ENCODE measurements at regions not wholly inside any gene's neighbourhood (a gene's known extent, or its start where the extent isn't known, plus 50 kb on each side); places are given as distances from the start of the nearest gene placed in this dataset.

- H3K4me1 ChIP-seq (ENCODE audit: control insufficient read depth, extremely low read depth, insufficient read depth, low read length): no peaks in the 10 kb centered on the region
- peaks cover 3% of the 10 kb centered on the region for H3K27me3 ChIP-seq (ENCODE audit: control insufficient read depth, insufficient read depth, low read length)
- H3K9me3 ChIP-seq (ENCODE audit: control insufficient read depth, insufficient read depth, low read depth, low read length): no peaks in the 10 kb centered on the region
- H4K20me1 ChIP-seq (ENCODE audit: control insufficient read depth, extremely low read depth, insufficient read depth, low read length): no peaks in the 10 kb centered on the region
- no peaks in the 10 kb centered on the region for H3K36me3 ChIP-seq (ENCODE audit: control insufficient read depth, insufficient read depth, low read length)
- H3K79me2 ChIP-seq (ENCODE audit: control insufficient read depth, insufficient read depth, low read length): no peaks in the 10 kb centered on the region
- no peak overlapping the region for H3K27ac ChIP-seq (ENCODE audit: insufficient read depth, low read length)
- H3K4me2 ChIP-seq (ENCODE audit: extremely low read depth, insufficient read depth, low read length): no peak overlapping the region
- TF ChIP-seq CTCF (conservative IDR thresholded peaks at IDR 0.05 in 1 of 2, IDR thresholded peaks at IDR 0.05 in 1 of 2; ENCODE audit: low read depth in 1 of 2, low read length in 2 of 2) (no peak), EZH2 (IDR thresholded peaks at IDR 0.05; ENCODE audit: low read length, missing control alignments) (no peak)
- H3K4me3 ChIP-seq (replicated peaks in 1 of 4; ENCODE audit: control extremely low read depth in 1 of 4, insufficient read depth in 1 of 4, low read depth in 3 of 4, low read length in 4 of 4): no peak overlapping the region
- DNase-seq (ENCODE audit: low read depth in 2 of 2): no peak
- no peak overlapping the region for H3K9ac ChIP-seq (ENCODE audit: insufficient read depth, low read length)
- no peak overlapping the region for H2AFZ ChIP-seq (ENCODE audit: low read length)
Measured at GRCh38 chr9:18163146-18163545, 310.8 kb upstream of the ADAMTSL1 start.

- no peaks in the 10 kb centered on the region for H3K4me1 ChIP-seq (ENCODE audit: control insufficient read depth, extremely low read depth, insufficient read depth, low read length)
- H3K4me2 ChIP-seq (ENCODE audit: extremely low read depth, insufficient read depth, low read length): no peak overlapping the region
- peaks cover 3% of the 10 kb centered on the region for H3K27me3 ChIP-seq (ENCODE audit: control insufficient read depth, insufficient read depth, low read length)
- no peak for DNase-seq (ENCODE audit: low read depth in 2 of 2)
- H3K27ac ChIP-seq (ENCODE audit: insufficient read depth, low read length): no peak overlapping the region
- TF ChIP-seq EZH2 (IDR thresholded peaks at IDR 0.05; ENCODE audit: low read length, missing control alignments) (no peak), CTCF (conservative IDR thresholded peaks at IDR 0.05 in 1 of 2, IDR thresholded peaks at IDR 0.05 in 1 of 2; ENCODE audit: low read depth in 1 of 2, low read length in 2 of 2) (no peak)
- H3K36me3 ChIP-seq (ENCODE audit: control insufficient read depth, insufficient read depth, low read length): no peaks in the 10 kb centered on the region
- no peaks in the 10 kb centered on the region for H4K20me1 ChIP-seq (ENCODE audit: control insufficient read depth, extremely low read depth, insufficient read depth, low read length)
- no peaks in the 10 kb centered on the region for H3K9me3 ChIP-seq (ENCODE audit: control insufficient read depth, insufficient read depth, low read depth, low read length)
- H3K4me3 ChIP-seq (replicated peaks in 1 of 4; ENCODE audit: control extremely low read depth in 1 of 4, insufficient read depth in 1 of 4, low read depth in 3 of 4, low read length in 4 of 4): no peak overlapping the region
- no peaks in the 10 kb centered on the region for H3K79me2 ChIP-seq (ENCODE audit: control insufficient read depth, insufficient read depth, low read length)
- no peak overlapping the region for H2AFZ ChIP-seq (ENCODE audit: low read length)
- no peak overlapping the region for H3K9ac ChIP-seq (ENCODE audit: insufficient read depth, low read length)
Measured at GRCh38 chr9:18167733-18168132, 306.2 kb upstream of the ADAMTSL1 start.

- H4K20me1 ChIP-seq (ENCODE audit: control insufficient read depth, extremely low read depth, insufficient read depth, low read length): no peaks in the 10 kb centered on the region
- H3K79me2 ChIP-seq (ENCODE audit: control insufficient read depth, insufficient read depth, low read length): no peaks in the 10 kb centered on the region
- no peaks in the 10 kb centered on the region for H3K4me1 ChIP-seq (ENCODE audit: control insufficient read depth, extremely low read depth, insufficient read depth, low read length)
- no peak overlapping the region for H3K27ac ChIP-seq (ENCODE audit: insufficient read depth, low read length)
- H3K4me3 ChIP-seq (replicated peaks in 1 of 4; ENCODE audit: control extremely low read depth in 1 of 4, insufficient read depth in 1 of 4, low read depth in 3 of 4, low read length in 4 of 4): no peak overlapping the region
- TF ChIP-seq EZH2 (IDR thresholded peaks at IDR 0.05; ENCODE audit: low read length, missing control alignments) (no peak), CTCF (conservative IDR thresholded peaks at IDR 0.05 in 1 of 2, IDR thresholded peaks at IDR 0.05 in 1 of 2; ENCODE audit: low read depth in 1 of 2, low read length in 2 of 2) (peak in 1 of 2 donors; percentile 4)
- H3K9ac ChIP-seq (ENCODE audit: insufficient read depth, low read length): no peak overlapping the region
- no peaks in the 10 kb centered on the region for H3K9me3 ChIP-seq (ENCODE audit: control insufficient read depth, insufficient read depth, low read depth, low read length)
- no peak overlapping the region for H2AFZ ChIP-seq (ENCODE audit: low read length)
- no peak for DNase-seq (ENCODE audit: low read depth in 2 of 2)
- no peaks in the 10 kb centered on the region for H3K27me3 ChIP-seq (ENCODE audit: control insufficient read depth, insufficient read depth, low read length)
- no peaks in the 10 kb centered on the region for H3K36me3 ChIP-seq (ENCODE audit: control insufficient read depth, insufficient read depth, low read length)
- H3K4me2 ChIP-seq (ENCODE audit: extremely low read depth, insufficient read depth, low read length): no peak overlapping the region
Measured at GRCh38 chr9:18173923-18174322, 300.0 kb upstream of the ADAMTSL1 start.
